AG04449 (cell line): ENCODE measurements at regions not wholly inside any gene's neighbourhood (a gene's known extent, or its start where the extent isn't known, plus 50 kb on each side); places are given as distances from the start of the nearest gene placed in this dataset.
"Not testable (repeated sequence)": the region's sequence is repeated elsewhere in the genome, so short reads cannot be mapped to it uniquely, and the experiment has no call there.

Experiments
- CTCF ChIA-PET: fragments of 350-600 bp; formaldehyde crosslinking; extraction: SDS; loops from one replicate; lab custom pipeline; 2021; ENCODE audit warnings: antibody characterized with exemption; lab: Yijun Ruan, JAX
- POLR2A ChIA-PET: fragments of 400-600, 350-600 bp; formaldehyde crosslinking; extraction: SDS; loops from one replicate; lab custom pipeline; 2020; ENCODE audit warnings: antibody characterized with exemption, inconsistent platforms; lab: Yijun Ruan, JAX
- DNase-seq: peaks from one replicate; pipeline ENCODE4 v3.0.0-alpha.2; 2010; ENCODE audit warnings: low read depth, low spot score
- H3K4me3 ChIP-seq: 2 replicates; pipeline ENCODE4 v1.5.1; 2011; ENCODE audit warnings: low read depth, mild to moderate bottlenecking, control low read depth, low read length
- TF ChIP-seq, protein P1 (sequence below): IDR thresholded peaks from one replicate; pipeline ENCODE4 v1.5.1; 2011; ENCODE audit warnings: mild to moderate bottlenecking, moderate library complexity, low read length, control low read depth, inconsistent platforms; ENCODE audit not compliant: insufficient read depth; ENCODE audit errors: missing control alignments

DNA sequence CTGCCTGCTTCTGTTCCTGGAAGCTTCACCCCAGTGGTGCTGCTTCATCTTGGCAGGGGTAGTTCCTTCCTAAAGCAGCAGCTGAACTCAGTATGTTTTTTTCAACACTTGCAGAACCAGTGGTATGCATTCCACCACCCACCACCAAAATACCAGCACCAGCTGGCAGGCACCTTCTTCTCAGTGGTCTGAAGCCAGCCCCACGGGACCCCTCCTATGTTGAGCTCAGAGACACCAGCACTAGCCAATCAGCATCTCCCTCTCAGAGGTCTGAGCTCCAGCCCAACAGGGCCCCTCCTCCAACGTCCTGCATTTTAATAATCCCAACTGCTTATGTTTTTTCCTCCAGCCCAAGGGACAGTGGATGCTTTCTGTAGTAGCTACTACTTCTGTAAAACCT lies 299.6 kb upstream of the CCL2 start:
- no peak overlapping the region for H3K4me3 ChIP-seq
- ChIA-PET CTCF (no interaction called here), POLR2A (no interaction called here)
- DNase-seq: no peak
- TF ChIP-seq, protein P1, sequence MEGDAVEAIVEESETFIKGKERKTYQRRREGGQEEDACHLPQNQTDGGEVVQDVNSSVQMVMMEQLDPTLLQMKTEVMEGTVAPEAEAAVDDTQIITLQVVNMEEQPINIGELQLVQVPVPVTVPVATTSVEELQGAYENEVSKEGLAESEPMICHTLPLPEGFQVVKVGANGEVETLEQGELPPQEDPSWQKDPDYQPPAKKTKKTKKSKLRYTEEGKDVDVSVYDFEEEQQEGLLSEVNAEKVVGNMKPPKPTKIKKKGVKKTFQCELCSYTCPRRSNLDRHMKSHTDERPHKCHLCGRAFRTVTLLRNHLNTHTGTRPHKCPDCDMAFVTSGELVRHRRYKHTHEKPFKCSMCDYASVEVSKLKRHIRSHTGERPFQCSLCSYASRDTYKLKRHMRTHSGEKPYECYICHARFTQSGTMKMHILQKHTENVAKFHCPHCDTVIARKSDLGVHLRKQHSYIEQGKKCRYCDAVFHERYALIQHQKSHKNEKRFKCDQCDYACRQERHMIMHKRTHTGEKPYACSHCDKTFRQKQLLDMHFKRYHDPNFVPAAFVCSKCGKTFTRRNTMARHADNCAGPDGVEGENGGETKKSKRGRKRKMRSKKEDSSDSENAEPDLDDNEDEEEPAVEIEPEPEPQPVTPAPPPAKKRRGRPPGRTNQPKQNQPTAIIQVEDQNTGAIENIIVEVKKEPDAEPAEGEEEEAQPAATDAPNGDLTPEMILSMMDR: no peak

DNA sequence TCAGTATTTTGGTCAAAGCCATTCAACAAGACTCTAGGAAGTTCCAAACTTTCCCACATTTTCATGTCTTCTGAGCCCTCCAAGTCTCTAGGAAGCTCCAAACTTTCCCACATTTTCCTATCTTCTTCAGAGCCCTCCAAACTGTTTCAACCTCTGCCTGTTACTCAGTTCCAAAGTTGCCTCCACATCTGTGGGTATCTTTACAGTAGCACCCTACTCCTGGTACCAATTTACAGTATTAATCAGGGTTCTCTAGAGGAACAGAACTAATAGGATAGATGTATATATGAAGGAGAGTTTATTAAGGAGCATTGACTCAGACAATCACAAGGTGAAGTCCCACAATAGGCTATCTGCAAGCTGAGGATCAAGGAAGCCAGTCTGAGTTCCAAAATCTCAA lies 296.0 kb upstream of the CCL2 start:
- DNase-seq, H3K4me3 ChIP-seq, CTCF ChIA-PET, POLR2A ChIA-PET: not testable (repeated sequence)

DNA sequence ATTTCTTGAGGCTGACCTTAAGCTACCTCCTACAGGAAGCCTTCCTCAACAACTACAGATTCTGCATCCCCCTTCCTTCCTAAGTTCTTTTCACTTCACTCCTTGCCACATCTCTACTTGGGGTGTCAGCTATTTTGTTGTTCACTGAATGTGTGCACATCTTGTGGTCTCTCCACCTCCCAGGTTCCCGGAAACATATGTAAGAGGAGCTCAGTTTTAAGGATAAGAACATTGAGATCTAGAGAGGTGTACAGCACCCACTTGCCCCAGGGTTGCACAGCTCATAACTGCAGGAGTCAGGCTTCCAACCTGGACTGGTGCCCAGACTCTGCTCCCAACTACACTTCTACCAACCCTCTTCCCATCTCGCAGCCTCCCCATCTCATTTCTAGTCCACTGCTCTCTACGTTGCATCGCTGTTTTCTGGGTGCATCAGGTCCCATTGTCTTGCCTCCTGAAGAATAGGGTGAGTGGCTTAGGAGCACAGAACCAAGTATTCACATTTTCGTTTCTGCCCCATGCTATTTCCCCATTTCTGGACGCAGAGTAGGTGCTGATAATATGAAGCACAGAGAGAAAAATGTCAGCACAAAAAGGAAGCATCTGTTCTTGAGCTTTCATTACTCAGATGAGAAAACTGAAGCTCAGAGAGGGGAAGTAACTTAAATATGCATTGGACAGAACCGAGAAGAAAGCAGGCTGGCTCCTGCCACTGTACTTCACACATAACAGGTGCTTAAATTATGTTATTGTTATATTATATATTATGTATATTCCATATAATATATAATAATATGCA lies 292.0 kb upstream of the CCL2 start:
- ChIA-PET CTCF (no interaction called here), POLR2A (no interaction called here)
- H3K4me3 ChIP-seq: no peak overlapping the region
- TF ChIP-seq, protein P1: no peak
- DNase-seq: no peak

DNA sequence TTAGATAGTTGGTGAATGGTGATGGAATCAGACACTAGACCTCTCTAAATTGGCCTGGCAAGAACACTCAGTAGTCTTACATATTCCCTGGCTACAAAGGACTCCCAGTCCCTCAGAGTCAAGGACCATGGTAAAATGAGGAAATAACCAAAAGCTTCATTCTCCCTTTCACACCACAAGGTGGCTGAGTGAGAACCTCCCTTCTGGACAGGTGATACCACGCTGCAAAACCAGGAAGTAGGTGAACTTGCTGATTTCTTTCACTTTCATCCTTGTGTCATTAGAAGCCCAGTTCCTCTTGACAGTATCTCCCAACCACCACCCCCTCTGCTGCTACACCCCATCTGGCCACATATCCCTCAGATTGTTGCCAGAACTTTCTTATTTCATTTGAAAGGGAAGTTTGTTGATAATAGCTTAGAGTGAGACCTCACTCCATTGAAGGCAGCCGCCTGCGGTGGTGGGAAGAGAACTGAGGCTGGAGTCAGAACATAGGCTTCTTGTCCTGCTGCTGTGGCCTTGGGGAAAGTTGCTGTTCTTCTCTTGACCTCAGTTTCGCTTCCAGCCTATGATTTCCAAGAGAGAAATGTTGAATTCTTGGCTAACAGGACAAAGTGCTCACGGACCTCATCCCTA lies 290.6 kb upstream of the CCL2 start:
- POLR2A ChIA-PET: no interaction called here

DNA sequence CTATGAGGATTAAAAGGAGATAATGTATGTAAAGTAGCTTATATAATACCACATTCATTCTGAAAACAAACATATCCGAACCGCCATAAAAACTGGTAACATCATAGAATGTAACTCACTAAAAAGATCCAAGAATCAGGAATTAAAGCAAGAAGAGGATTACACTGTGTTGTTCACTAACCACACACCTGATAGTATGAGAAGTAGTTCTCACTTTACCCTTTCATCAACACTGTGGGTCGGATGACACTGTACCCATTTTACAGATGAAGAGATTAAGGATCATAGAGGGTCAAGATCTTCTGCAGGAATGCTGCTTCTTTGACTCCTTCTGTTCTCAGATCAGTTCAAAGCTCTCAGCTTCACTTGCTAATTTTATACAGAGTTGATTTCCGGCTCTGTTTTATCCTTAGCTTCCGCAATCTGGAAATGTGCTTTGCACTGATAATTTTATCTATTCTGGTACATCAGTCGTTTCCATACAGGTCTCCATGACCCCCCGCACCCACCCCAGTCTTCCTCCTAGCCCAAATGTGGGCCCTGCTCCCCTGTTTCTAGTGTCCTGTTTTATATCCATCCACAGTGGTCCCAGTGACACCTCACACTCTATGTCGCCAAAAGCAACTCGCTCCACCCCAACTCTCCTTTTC lies 288.6 kb upstream of the CCL2 start:
- CTCF ChIA-PET: no interaction called here
- DNase-seq: no peak
- H3K4me3 ChIP-seq: no peak overlapping the region
- TF ChIP-seq, protein P1: no peak
- POLR2A ChIA-PET: no interaction called here

More for the DNA sequence above, 290.6 kb upstream of the CCL2 start:
- CTCF ChIA-PET: no interaction called here
- DNase-seq: no peak
- TF ChIP-seq, protein P1: no peak
- H3K4me3 ChIP-seq: no peak overlapping the region

DNA sequence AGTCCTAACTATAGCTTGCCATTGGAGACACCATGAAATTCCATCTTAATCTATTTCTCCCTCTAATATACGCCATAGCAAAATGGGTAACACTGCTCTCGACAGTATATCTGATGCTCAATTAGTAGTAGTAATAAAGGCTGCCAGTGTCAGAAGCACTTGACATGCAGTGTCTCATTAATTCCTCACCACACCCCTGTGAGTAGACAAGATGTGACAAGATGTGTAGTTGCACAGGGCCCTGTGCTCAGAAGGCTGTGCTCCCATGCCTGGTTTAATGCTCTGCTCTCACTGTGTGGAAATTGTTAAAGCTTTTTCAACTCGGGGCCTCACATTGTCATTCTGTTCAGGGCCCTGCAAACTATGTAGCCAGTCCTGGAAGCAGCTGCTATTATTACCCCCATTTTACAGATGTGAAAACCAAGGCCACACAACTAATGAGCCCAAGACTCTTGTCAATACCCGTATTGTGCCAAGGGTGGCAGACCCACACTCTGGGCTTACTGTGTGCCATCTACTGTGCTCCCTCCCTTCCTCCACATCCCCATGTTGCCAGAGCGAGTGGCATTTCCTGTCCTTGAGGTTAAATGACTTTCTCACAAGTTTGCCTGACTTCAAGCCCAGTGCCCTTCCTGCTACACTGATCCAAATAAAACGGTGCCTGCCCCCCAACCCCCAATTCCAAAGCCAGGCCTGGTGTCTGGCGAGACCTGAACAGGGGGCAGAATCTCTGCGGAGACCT lies 287.3 kb upstream of the CCL2 start:
- no peak overlapping the region for H3K4me3 ChIP-seq
- TF ChIP-seq, protein P1: no peak
- ChIA-PET POLR2A (no interaction called here), CTCF (no interaction called here)
- DNase-seq: no peak
